ENCODE measurements at regions not wholly inside any gene's neighbourhood (a gene's known extent, or its start where the extent isn't known, plus 50 kb on each side); places are given as distances from the start of the nearest gene placed in this dataset.

- DNase-seq: no peak
- Histone ChIP-seq H3K36me3 (no peaks in the 10 kb centered on the region), H3K27ac (no peak overlapping the region), H3K9me3 (no peaks in the 10 kb centered on the region), H3K27me3 (no peaks in the 10 kb centered on the region), H3K4me1 (no peaks in the 10 kb centered on the region), H3K4me3 (no peak overlapping the region)
- no peak for TF ChIP-seq CTCF (IDR thresholded peaks at IDR 0.05)
- no peak for TF ChIP-seq POLR2A (IDR thresholded peaks at IDR 0.05)
These were observed 172.0 kb upstream of the SOX9 start for GRCh38 chr17:71948703-71949422.

- no peak overlapping the region for H3K27ac ChIP-seq
- no peaks in the 10 kb centered on the region for H3K4me1 ChIP-seq
- TF ChIP-seq POLR2A (IDR thresholded peaks at IDR 0.05) (no peak), CTCF (IDR thresholded peaks at IDR 0.05) (peak in 4 of 6 experiments; percentile 22 to 53 (median 46))
- H3K36me3 ChIP-seq: no peaks in the 10 kb centered on the region
- DNase-seq: no peak
- no peaks in the 10 kb centered on the region for H3K27me3 ChIP-seq
- H3K4me3 ChIP-seq: no peak overlapping the region
- peaks cover 0 to 4% (median 0%) of the 10 kb centered on the region in 4 donors for H3K9me3 ChIP-seq
These were observed 161.7 kb upstream of the SOX9 start for GRCh38 chr17:71959154-71959553.

GRCh38 chr17:71963351-71963750 lies 157.5 kb upstream of the SOX9 start:
- H3K27me3 ChIP-seq: no peaks in the 10 kb centered on the region
- no peak for TF ChIP-seq CTCF (IDR thresholded peaks at IDR 0.05)
- no peak for TF ChIP-seq POLR2A (IDR thresholded peaks at IDR 0.05)

GRCh38 chr17:71963791-71964190 lies 157.0 kb upstream of the SOX9 start:
- Histone ChIP-seq H3K36me3 (no peaks in the 10 kb centered on the region), H3K27ac (no peak overlapping the region), H3K27me3 (no peaks in the 10 kb centered on the region), H3K9me3 (peaks cover 0 to 4% (median 0%) of the 10 kb centered on the region in 4 donors), H3K4me1 (no peaks in the 10 kb centered on the region), H3K4me3 (no peak overlapping the region)
- DNase-seq: no peak
- TF ChIP-seq CTCF (IDR thresholded peaks at IDR 0.05) (no peak), POLR2A (IDR thresholded peaks at IDR 0.05) (no peak)

More at GRCh38 chr17:71963351-71963750, 157.5 kb upstream of the SOX9 start:
- peaks cover 0 to 4% (median 0%) of the 10 kb centered on the region in 4 donors for H3K9me3 ChIP-seq
- H3K4me3 ChIP-seq: no peak overlapping the region
- no peaks in the 10 kb centered on the region for H3K4me1 ChIP-seq
- no peaks in the 10 kb centered on the region for H3K36me3 ChIP-seq
- no peak for DNase-seq
- no peak overlapping the region for H3K27ac ChIP-seq

- no peak for DNase-seq
- H3K27ac ChIP-seq: no peak overlapping the region
- H3K9me3 ChIP-seq: peaks cover 0 to 4% (median 0%) of the 10 kb centered on the region in 4 donors
- H3K4me3 ChIP-seq: no peak overlapping the region
- H3K27me3 ChIP-seq: no peaks in the 10 kb centered on the region
- TF ChIP-seq CTCF (IDR thresholded peaks at IDR 0.05): no peak
- no peak for TF ChIP-seq POLR2A (IDR thresholded peaks at IDR 0.05)
- no peaks in the 10 kb centered on the region for H3K36me3 ChIP-seq
- H3K4me1 ChIP-seq: no peaks in the 10 kb centered on the region
These were observed 156.3 kb upstream of the SOX9 start for GRCh38 chr17:71964559-71964958.

All from Peyer's patch (tissue), 4 donors.